ENCODE measurements at regions not wholly inside any gene's neighbourhood (a gene's known extent, or its start where the extent isn't known, plus 50 kb on each side); places are given as distances from the start of the nearest gene placed in this dataset.

- DNase-seq (ENCODE audit: low read depth, low spot score) = no peak
- TF ChIP-seq CTCF (IDR thresholded peaks at IDR 0.05; ENCODE audit: low read depth, low read length) = no peak
- no peak overlapping the region for H3K4me3 ChIP-seq (ENCODE audit: low read depth, low read length)
- in situ Hi-C loops (cut with HindIII; ENCODE audit: low sequenced_read_pairs) = no loop called here
Observed at GRCh38 chr1:4526747-4527146, 127.7 kb upstream of the AJAP1 start.

GRCh38 chr1:4527819-4528218 lies 126.6 kb upstream of the AJAP1 start:
- no peak for DNase-seq (ENCODE audit: low read depth, low spot score)
- no peak for TF ChIP-seq CTCF (IDR thresholded peaks at IDR 0.05; ENCODE audit: low read depth, low read length)
- H3K4me3 ChIP-seq (ENCODE audit: low read depth, low read length) = no peak overlapping the region
- in situ Hi-C loops (cut with HindIII; ENCODE audit: low sequenced_read_pairs) = no loop called here

- no peak for TF ChIP-seq CTCF (IDR thresholded peaks at IDR 0.05; ENCODE audit: low read depth, low read length)
- in situ Hi-C loops (cut with HindIII; ENCODE audit: low sequenced_read_pairs) = no loop called here
- DNase-seq (ENCODE audit: low read depth, low spot score) = no peak
- no peak overlapping the region for H3K4me3 ChIP-seq (ENCODE audit: low read depth, low read length)
Observed at GRCh38 chr1:4528590-4528989, 125.8 kb upstream of the AJAP1 start.

GRCh38 chr1:4529446-4530165 lies 124.8 kb upstream of the AJAP1 start:
- DNase-seq (ENCODE audit: low read depth, low spot score) = no peak
- in situ Hi-C loops (cut with HindIII; ENCODE audit: low sequenced_read_pairs) = no loop called here
- TF ChIP-seq CTCF (IDR thresholded peaks at IDR 0.05; ENCODE audit: low read depth, low read length) = no peak
- no peak overlapping the region for H3K4me3 ChIP-seq (ENCODE audit: low read depth, low read length)

- in situ Hi-C loops (cut with HindIII; ENCODE audit: low sequenced_read_pairs) = no loop called here
- TF ChIP-seq CTCF (IDR thresholded peaks at IDR 0.05; ENCODE audit: low read depth, low read length) = no peak
- no peak overlapping the region for H3K4me3 ChIP-seq (ENCODE audit: low read depth, low read length)
- no peak for DNase-seq (ENCODE audit: low read depth, low spot score)
Observed at GRCh38 chr1:4530166-4530785, 124.1 kb upstream of the AJAP1 start.

- no peak overlapping the region for H3K4me3 ChIP-seq (ENCODE audit: low read depth, low read length)
- no peak for DNase-seq (ENCODE audit: low read depth, low spot score)
- no peak for TF ChIP-seq CTCF (IDR thresholded peaks at IDR 0.05; ENCODE audit: low read depth, low read length)
- in situ Hi-C loops (cut with HindIII; ENCODE audit: low sequenced_read_pairs) = no loop called here
Observed at GRCh38 chr1:4531842-4532241, 122.6 kb upstream of the AJAP1 start.

Measured in astrocyte of the spinal cord (primary cell).